Left ventricle myocardium inferior (tissue), 1 donor: ENCODE measurements at regions not wholly inside any gene's neighbourhood (a gene's known extent, or its start where the extent isn't known, plus 50 kb on each side); places are given as distances from the start of the nearest gene placed in this dataset.

Experiments
- DNase-seq: peaks from one replicate; pipeline ENCODE4 v3.0.0-alpha.2; 2020
- H3K27ac ChIP-seq: fragments of 200-600 bp; replicated peaks from 2 replicates; pipeline ENCODE4 v1.8.0; 2021
- H3K27me3 ChIP-seq: fragments of 200-600 bp; 2 replicates; pipeline ENCODE4 v1.8.0; 2021; ENCODE audit warnings: low read depth
- H3K36me3 ChIP-seq: fragments of 200-600 bp; 2 replicates; pipeline ENCODE4 v1.8.0; 2021
- H3K4me1 ChIP-seq: fragments of 200-600 bp; 2 replicates; pipeline ENCODE4 v1.8.0; 2021
- H3K4me3 ChIP-seq: fragments of 200-600 bp; 2 replicates; pipeline ENCODE4 v1.8.0; 2021; ENCODE audit warnings: mild to moderate bottlenecking, moderate library complexity
- H3K9me3 ChIP-seq: fragments of 200-600 bp; replicated peaks from 2 replicates; pipeline ENCODE4 v1.8.0; 2021
- intact Hi-C: fragments of 100-400 bp; cut with micrococcal nuclease; formaldehyde crosslinking; loops from one replicate; pipeline ENCODE4 v1.11.0; 2022
- TF ChIP-seq, protein P1 (sequence below): fragments of 200-600 bp; IDR thresholded peaks from 2 replicates; pipeline ENCODE4 v1.8.0; 2021; ENCODE audit warnings: antibody characterized with exemption, mild to moderate bottlenecking, borderline replicate concordance
- donor health status: DM: no; HTN: yes; CAD: no; lungs with severe emphysema.

DNA sequence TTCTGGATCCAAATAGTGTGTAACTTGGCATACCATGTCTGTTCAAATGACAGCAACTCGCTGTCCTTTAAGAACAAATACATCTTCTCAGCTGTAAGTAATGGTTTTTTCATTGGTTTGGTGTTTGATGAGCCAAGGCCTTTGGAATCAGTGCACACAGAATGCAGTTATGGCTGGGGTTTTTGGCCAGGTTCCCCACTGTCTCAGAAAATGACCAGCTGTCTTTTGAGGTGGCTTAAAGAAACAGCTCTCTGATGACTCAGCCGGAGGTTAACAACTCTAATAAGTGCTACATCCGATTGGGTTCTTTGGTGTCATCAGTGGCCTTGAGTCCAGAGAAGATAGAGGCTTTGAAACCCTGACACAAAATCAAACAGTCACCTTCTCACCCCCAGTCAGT, 688.4 kb downstream of the REEP3 start:
- Histone ChIP-seq H3K27me3 (no peaks in the 10 kb centered on the region), H3K27ac (peak overlapping the region; percentile 53), H3K4me1 (no peaks in the 10 kb centered on the region), H3K4me3 (no peak overlapping the region), H3K36me3 (no peaks in the 10 kb centered on the region), H3K9me3 (peaks cover 41% of the 10 kb centered on the region)
- DNase-seq: peak; percentile 26
- TF ChIP-seq, protein P1, sequence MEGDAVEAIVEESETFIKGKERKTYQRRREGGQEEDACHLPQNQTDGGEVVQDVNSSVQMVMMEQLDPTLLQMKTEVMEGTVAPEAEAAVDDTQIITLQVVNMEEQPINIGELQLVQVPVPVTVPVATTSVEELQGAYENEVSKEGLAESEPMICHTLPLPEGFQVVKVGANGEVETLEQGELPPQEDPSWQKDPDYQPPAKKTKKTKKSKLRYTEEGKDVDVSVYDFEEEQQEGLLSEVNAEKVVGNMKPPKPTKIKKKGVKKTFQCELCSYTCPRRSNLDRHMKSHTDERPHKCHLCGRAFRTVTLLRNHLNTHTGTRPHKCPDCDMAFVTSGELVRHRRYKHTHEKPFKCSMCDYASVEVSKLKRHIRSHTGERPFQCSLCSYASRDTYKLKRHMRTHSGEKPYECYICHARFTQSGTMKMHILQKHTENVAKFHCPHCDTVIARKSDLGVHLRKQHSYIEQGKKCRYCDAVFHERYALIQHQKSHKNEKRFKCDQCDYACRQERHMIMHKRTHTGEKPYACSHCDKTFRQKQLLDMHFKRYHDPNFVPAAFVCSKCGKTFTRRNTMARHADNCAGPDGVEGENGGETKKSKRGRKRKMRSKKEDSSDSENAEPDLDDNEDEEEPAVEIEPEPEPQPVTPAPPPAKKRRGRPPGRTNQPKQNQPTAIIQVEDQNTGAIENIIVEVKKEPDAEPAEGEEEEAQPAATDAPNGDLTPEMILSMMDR: no peak
- intact Hi-C loops: no loop called here

DNA sequence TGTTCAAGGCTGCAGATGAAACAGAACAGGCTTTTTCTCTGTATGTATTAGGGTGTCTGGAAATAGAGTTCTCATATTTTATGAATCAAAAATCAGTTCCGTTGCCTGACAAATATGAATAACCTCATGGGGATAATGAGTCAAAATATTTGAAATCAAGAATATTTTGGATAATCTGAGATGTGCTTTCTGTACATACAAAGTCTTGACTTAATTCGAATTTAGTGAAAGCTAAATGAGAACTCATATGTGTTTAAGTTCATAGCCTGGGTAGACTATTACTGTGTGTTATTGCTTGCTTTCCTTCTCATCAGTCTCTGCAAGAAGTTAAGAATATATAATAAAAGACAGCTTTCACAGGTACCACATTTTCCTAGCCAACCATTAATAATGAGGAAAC, 689.0 kb downstream of the REEP3 start:
- Histone ChIP-seq H3K27ac (no peak overlapping the region), H3K9me3 (peaks cover 41% of the 10 kb centered on the region), H3K4me3 (no peak overlapping the region), H3K36me3 (no peaks in the 10 kb centered on the region), H3K27me3 (no peaks in the 10 kb centered on the region), H3K4me1 (no peaks in the 10 kb centered on the region)
- no peak for DNase-seq
- intact Hi-C loops: no loop called here
- TF ChIP-seq, protein P1: no peak

DNA sequence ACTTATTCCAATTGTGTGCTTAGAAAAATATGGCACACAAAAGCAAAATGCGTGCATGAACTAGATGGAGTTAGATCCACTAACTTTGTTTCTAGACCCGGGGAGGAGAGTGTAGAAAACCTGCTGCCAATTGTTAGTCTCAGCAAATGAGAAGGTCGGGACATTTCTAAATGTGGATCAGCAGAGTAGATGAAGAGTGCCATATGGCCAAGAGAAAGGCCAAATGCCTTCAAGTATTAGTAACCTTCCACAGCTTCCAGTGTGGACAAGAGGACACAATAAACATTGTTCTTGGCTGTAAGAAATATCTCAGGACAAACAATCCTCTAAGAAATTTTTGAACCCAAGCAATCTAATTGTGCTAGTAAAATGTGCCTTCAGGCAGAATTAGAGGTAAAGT, 690.3 kb downstream of the REEP3 start:
- H3K27ac ChIP-seq: peak overlapping the region; percentile 21
- no peaks in the 10 kb centered on the region for H3K36me3 ChIP-seq
- no peaks in the 10 kb centered on the region for H3K27me3 ChIP-seq
- no peak for DNase-seq
- no peaks in the 10 kb centered on the region for H3K4me1 ChIP-seq
- intact Hi-C loops: no loop called here
- H3K9me3 ChIP-seq: peaks cover 41% of the 10 kb centered on the region
- TF ChIP-seq, protein P1: no peak
- H3K4me3 ChIP-seq: no peak overlapping the region

DNA sequence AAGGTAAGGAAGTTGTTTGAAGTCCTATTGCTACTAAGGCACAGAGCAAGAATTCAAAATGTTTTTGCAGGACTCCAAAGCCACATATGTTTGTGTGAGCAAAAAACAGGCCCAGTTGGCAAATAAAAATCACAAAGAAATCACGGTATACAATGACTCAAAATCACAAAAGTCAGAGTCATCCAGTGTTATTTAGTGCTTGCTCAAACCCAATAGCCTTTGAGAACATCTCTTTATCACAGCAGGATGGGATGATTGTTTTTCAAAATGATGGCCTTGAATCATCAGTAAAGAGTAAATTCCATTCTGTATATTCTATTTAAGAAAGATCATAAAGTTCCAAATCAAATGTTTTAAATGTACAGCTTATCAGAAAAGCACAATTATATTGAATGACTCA, 693.9 kb downstream of the REEP3 start:
- no peak overlapping the region for H3K27ac ChIP-seq
- no peak for DNase-seq
- H3K27me3 ChIP-seq: no peaks in the 10 kb centered on the region
- intact Hi-C loops: no loop called here
- peaks cover 20% of the 10 kb centered on the region for H3K9me3 ChIP-seq
- no peak overlapping the region for H3K4me3 ChIP-seq
- H3K36me3 ChIP-seq: no peaks in the 10 kb centered on the region
- no peaks in the 10 kb centered on the region for H3K4me1 ChIP-seq
- TF ChIP-seq, protein P1: no peak

DNA sequence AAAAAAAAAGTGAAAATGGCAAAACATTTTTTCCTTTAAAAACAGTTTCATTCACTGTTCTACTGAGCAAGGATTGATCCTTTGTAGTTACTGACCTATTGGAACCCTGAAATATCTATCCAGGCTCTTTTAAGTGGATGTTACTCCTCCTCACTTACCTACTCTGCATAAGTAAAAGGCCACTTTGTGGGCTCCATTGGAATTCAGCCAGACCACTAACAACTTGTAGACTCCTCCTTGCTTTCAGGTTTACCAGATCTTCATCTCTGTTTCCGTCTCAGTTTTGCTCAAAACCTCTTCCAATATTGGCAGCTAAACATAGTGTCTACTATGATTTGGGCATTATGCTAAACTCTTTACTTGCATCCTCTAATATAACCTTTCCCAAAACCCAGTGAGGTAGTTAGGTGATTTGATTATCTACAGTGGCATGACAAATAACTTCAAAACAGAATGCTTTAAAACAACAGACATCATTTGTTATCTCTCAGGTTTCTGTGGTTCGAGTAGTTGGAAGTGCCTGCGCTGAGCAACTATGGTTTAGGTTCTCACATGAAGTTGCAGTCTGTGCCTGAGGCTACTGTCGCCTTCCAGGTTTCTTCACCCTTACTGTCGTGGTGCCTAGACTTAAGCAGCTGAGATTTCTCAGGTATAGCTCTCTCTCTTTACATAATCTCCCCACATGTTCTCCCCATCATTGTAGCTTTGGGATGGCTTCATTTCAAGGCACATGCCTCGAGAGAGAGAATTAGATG, 698.2 kb downstream of the REEP3 start:
- Histone ChIP-seq H3K27ac (no peak overlapping the region), H3K4me1 (no peaks in the 10 kb centered on the region), H3K9me3 (peaks cover 10% of the 10 kb centered on the region), H3K4me3 (no peak overlapping the region), H3K27me3 (no peaks in the 10 kb centered on the region), H3K36me3 (no peaks in the 10 kb centered on the region)
- intact Hi-C loops: no loop called here
- no peak for DNase-seq
- TF ChIP-seq, protein P1: no peak
